Peyer's patch (tissue), 4 donors: ENCODE measurements at regions not wholly inside any gene's neighbourhood (a gene's known extent, or its start where the extent isn't known, plus 50 kb on each side); places are given as distances from the start of the nearest gene placed in this dataset.

Experiments
- POLR2A ChIP-seq, 2 donors: fragments of 450-650 bp; IDR thresholded peaks; one replicate each; pipeline ENCODE4 v1.5.1; 2017; ENCODE audit warnings: antibody characterized with exemption in 2 of 2, mild to moderate bottlenecking in 2 of 2, moderate library complexity in 2 of 2
- TF ChIP-seq, protein P1 (sequence below), 6 experiments: fragments of 450-650 bp in 4 of 6; fragments of 200-600 bp in 2 of 6; sonication (generic) in 1 of 6; IDR thresholded peaks; one replicate each; pipeline ENCODE4 v1.5.1; 2017 to 2019; ENCODE audit warnings: antibody characterized with exemption in 6 of 6, mild to moderate bottlenecking in 3 of 6, moderate library complexity in 1 of 6

DNA sequence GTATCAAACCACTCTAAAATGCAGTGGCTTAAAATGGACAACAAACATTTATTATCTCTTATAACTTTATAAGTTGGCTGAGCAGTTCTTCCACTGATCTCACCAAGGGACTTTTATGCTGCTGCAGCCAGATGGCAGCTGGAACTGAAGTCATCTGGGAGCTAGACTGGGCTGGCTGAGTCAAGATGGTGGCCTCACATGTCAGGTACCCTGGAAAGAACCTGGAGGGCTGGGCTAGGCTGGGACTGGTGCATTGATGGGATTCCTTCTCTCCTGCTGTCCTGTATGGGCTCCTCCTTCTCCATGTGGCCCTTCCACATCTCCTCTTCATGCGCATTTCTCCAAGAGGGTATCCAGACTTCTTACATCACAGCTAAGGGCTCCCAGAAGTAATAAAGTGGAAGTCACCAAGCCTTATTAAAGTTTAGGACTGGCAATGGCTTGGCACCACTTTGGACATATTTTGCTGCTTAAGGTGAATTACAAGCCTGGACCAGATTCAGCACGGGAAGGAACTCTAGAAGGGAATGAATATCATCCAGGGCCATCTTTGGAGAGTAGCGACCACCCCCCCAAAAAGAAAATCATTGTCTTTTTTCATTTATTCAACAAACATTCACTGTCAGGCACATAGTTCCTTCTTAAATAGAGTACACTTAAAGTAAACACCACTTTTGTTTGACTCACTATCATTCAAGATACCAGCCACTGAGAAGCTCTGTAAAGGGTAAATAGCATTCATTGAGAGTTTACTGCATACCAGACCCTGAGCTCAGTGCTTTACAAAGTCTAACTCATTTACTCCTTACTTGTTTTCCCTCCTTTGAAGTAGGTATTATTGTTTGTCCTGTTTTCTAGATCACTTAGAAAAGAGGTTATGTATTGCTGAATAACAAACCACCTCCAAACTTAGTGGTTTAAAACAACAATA lies 138.0 kb downstream of the ZFP36L2 start:
- no peak for TF ChIP-seq POLR2A (IDR thresholded peaks at IDR 0.05)
- TF ChIP-seq, protein P1, sequence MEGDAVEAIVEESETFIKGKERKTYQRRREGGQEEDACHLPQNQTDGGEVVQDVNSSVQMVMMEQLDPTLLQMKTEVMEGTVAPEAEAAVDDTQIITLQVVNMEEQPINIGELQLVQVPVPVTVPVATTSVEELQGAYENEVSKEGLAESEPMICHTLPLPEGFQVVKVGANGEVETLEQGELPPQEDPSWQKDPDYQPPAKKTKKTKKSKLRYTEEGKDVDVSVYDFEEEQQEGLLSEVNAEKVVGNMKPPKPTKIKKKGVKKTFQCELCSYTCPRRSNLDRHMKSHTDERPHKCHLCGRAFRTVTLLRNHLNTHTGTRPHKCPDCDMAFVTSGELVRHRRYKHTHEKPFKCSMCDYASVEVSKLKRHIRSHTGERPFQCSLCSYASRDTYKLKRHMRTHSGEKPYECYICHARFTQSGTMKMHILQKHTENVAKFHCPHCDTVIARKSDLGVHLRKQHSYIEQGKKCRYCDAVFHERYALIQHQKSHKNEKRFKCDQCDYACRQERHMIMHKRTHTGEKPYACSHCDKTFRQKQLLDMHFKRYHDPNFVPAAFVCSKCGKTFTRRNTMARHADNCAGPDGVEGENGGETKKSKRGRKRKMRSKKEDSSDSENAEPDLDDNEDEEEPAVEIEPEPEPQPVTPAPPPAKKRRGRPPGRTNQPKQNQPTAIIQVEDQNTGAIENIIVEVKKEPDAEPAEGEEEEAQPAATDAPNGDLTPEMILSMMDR (IDR thresholded peaks at IDR 0.05), result no peak
